GM08714 (cell line): ENCODE measurements at regions not wholly inside any gene's neighbourhood (a gene's known extent, or its start where the extent isn't known, plus 50 kb on each side); places are given as distances from the start of the nearest gene placed in this dataset.
"Not testable (repeated sequence)": the region's sequence is repeated elsewhere in the genome, so short reads cannot be mapped to it uniquely, and the experiment has no call there.

Experiments
- H3K4me3 ChIP-seq: fragments of 200-500 bp; sonication (Bioruptor generic); 2 replicates; pipeline ENCODE4 v1.5.1; 2014; ENCODE audit warnings: mild to moderate bottlenecking, low read length, inconsistent platforms
- ZNF274 ChIP-seq: IDR thresholded peaks from 2 replicates; pipeline ENCODE4 v1.6.1; 2012; ENCODE audit warnings: mild to moderate bottlenecking, low read depth, low read length

DNA sequence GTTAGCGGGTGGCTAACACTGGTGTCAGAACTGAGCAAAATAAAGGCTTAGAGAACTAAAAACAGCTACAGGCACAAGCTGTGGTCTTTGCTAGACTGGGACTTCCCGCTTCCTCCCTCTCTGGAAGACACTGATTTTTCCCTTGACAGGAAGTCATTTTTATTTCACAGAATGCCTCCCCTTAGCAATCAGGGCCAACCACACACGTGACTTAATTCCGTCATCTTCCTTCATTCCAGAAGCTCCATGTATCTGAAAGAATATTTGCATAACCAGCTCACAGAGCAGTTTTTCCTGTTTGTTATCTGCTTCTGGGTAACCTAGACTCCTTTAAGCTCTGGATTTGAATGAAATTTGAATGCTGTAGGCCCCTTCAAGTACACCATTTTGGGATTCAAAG is 327.5 kb upstream of the FRG1 start:
- TF ChIP-seq ZNF274: no peak

GRCh38 chr4:189615217-189615663 is 325.4 kb upstream of the FRG1 start:
- no peak overlapping the region for H3K4me3 ChIP-seq
- no peak for TF ChIP-seq ZNF274

More for the DNA sequence above, 327.5 kb upstream of the FRG1 start:
- H3K4me3 ChIP-seq: no peak overlapping the region

- H3K4me3 ChIP-seq: not testable (repeated sequence)
Observed at GRCh38 chr4:189617741-189618140, 322.9 kb upstream of the FRG1 start.

DNA sequence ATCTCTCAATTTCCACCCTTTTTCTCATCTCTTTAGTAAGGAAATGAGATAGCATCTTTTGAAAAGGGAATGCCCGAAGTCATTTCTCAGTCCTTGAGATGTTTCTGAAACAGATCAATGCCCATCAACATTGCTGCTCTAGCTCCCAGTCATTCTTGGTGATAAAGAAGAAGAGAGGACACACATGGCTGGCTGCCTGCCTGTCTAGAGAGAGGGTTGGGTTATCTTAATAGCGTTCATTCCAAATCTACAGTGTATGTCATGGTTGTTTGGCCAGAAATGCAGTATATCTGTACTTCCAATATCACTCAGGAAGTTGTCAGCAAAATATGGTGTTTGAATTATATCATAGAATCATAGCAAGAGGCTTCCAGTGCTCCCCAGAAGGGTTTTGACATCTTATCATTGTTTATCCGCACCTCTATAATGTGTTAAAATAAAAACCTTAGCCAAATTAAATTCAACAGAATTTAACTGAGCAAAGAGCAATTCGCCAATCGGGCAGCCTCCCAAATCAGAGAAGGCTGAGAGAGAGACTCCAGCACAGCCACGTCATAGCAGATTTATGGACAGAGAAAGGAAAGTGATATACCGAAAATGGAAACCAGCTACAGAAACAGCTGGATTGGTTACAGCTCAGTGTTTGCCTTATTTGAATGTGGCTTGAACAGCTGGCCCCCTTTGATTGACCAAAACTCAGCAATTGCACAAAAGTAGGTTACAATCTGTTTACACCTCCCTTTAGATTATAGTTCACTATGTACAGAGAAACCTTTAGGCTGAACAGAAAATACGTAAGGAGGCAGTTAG is 321.0 kb upstream of the FRG1 start:
- H3K4me3 ChIP-seq: not testable (repeated sequence)

DNA sequence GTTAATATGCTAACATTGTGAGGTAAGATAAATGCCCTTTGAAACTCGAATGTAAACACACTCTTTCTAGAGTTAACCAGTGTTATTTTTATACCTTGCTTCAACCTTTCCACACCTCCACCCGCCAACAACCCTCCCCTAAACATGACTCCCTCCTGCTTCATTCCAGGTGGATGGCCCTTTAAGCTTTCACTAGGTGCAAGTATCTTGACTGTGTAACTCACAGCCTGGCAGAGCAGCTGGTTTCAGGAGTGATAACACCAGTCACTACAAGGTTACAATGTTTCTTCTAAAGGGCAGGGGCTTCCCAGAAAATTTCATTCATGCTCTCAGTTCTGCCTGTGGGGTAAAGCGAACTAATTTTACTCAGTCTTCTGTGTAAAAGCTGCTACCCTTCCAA is 318.1 kb upstream of the FRG1 start:
- not testable (repeated sequence) for H3K4me3 ChIP-seq

- not testable (repeated sequence) for H3K4me3 ChIP-seq
Observed at GRCh38 chr4:189627041-189627440, 313.6 kb upstream of the FRG1 start.

GRCh38 chr4:189629733-189630132 is 310.9 kb upstream of the FRG1 start:
- not testable (repeated sequence) for H3K4me3 ChIP-seq

DNA sequence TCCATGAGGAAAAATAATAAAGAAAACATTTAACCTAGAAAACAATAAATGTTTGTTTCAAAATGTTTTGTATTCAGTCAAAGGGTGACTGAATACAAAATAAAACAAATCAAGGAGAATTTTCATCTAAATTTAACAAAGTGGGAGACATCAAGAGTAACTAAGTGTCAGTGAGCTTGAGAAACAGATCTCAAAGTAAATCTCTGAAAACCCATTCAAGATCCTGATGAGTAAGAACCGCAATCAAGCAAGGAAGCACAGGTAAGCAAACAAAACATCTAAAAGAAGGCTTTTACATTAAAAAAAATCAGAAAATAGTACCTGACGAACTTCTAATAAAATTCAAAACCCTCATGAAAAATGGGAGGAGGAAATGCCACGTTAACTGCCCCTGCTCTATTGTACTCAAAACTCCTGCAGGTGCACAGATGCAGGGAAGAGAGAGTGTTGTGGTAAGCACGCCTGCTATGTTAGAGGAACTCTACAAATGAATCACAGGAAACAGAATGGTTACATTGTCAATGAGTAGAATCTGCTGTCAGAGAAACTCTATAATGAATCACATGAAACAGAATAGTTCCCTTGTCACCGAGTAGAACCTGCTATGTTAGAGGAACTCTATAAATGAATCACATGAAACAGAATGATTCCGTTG is 309.6 kb upstream of the FRG1 start:
- H3K4me3 ChIP-seq: not testable (repeated sequence)

DNA sequence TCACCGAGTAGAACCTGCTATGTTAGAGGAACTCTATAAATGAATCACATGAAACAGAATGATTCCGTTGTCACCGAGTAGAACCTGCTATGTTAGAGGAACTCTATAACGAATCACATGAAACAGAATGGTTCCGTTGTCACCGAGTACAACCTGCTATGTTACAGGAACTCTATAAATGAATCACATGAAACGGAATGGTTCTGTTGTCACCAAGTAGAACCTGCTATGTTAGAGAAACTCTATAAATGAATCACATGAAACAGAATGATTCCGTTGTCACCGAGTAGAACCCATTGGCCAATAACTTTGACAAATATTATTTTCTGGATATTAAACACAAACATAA is 309.1 kb upstream of the FRG1 start:
- not testable (repeated sequence) for H3K4me3 ChIP-seq

DNA sequence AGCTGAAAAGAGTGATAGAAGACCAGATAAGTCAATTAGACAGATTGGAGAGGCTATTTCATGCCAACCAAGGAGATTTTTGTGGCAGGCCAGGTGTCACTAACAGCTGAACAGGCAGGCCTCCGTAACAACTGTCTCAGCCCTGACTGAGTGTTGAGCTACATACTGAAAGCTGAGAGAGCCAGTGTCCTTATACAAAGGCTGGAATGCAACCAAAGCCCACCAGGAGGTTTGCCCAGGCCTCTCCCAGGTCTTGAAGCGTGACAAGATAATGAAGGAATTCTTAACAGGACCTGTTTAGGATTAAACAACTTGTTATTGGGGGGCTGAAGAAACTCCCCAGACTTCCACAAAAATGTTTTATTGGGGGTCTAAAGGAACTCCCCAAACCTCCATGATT is 290.2 kb upstream of the FRG1 start:
- not testable (repeated sequence) for H3K4me3 ChIP-seq

GRCh38 chr4:189653130-189653653 is 287.5 kb upstream of the FRG1 start:
- H3K4me3 ChIP-seq: not testable (repeated sequence)

DNA sequence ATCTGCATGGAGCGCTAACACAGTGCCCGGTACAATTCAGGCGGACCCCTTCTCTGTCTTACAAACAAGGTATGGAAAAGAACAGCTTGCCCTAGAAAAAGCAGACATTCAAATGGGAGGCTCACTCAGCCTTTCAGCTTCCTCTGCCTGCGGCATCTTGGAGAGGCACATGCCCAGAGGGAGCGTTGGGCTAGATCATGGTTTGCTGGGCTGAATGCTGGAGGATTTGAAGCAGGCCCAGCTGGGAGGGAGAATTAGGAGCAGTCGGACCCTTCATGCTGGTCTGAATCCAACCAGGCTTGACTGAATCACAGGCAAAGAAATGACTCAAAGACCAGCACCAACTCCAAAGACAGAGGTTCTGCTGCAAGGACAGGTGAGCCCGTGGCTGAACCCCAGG is 286.7 kb upstream of the FRG1 start:
- H3K4me3 ChIP-seq: not testable (repeated sequence)

DNA sequence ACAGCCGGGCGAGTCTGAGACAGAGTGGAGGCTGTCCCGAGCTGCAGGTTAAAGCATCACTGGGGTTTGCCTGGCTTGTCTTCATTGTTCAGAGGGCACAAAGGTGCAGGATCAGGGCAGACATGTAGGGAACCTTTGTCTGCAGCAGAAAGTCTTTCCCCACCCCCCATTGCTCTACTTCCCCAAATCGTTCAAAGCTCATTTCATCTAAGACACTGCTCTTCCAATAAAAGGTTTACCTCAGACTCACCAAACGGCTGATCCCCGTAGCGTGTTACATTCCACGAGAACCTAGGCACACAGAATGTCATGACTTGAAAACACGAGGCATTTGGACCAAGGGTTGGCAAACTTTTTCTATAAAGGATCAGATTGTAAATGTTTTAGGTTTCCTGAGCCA is 286.3 kb upstream of the FRG1 start:
- not testable (repeated sequence) for H3K4me3 ChIP-seq

- not testable (repeated sequence) for H3K4me3 ChIP-seq
Observed at GRCh38 chr4:189655817-189656216, 284.9 kb upstream of the FRG1 start.

DNA sequence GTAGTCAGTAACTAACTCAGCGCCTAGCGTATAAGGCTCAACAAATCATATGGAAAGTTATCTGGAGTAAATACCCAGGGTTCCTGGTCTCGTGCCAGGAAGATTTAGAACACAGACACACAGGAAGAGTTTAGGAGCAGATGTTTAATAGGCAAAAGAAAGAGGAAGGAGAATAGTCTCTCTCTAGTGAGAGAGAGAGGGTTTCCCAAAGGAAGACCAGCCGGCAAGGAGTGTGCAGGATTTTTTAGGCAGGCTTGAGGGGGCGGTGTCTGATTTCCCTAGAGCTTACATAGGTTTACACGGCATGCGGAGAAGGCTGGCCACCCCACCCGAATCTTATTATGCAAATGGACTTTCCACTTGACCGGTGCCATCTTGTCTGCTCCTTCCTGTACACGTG is 284.0 kb upstream of the FRG1 start:
- TF ChIP-seq ZNF274: no peak
- no peak overlapping the region for H3K4me3 ChIP-seq

- not testable (repeated sequence) for H3K4me3 ChIP-seq
Observed at GRCh38 chr4:189658259-189658658, 282.4 kb upstream of the FRG1 start.

DNA sequence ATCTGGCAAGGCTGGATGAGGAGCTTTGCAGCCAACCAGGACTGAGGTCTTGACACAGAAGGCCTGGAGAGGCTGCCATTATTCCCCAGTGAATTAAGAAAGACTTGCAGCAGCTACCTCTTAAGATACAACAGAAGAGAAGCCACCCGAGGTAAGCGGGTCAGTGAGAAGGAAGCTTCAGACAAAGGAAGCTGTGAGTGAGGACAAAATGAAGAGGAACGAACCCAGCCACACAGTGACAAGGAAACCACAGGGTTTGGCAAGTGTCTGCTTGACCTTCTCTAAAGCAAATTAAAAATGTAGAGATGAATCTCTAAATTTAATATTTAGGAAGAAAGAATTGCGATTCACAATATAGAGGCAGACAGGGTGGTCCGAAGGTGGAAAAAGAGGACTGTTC is 281.8 kb upstream of the FRG1 start:
- H3K4me3 ChIP-seq: not testable (repeated sequence)
